ENCODE measurements at regions not wholly inside any gene's neighbourhood (a gene's known extent, or its start where the extent isn't known, plus 50 kb on each side); places are given as distances from the start of the nearest gene placed in this dataset.

GRCh38 chr1:102732927-102733326, 375.4 kb downstream of the COL11A1 start:
- no peak for TF ChIP-seq CTCF (IDR thresholded peaks at IDR 0.05; ENCODE audit: poor library complexity, severe bottlenecking)
- TF ChIP-seq TAF1 (IDR thresholded peaks at IDR 0.05; ENCODE audit: low read depth), result no peak
- no peak for TF ChIP-seq POLR2AphosphoS5 (IDR thresholded peaks at IDR 0.05)
- no peak for TF ChIP-seq RAD21 (conservative IDR thresholded peaks at IDR 0.05)

Data from neural cell (in vitro differentiated cells).